ENCODE measurements at regions not wholly inside any gene's neighbourhood (a gene's known extent, or its start where the extent isn't known, plus 50 kb on each side); places are given as distances from the start of the nearest gene placed in this dataset.
"Not testable (repeated sequence)": the region's sequence is repeated elsewhere in the genome, so short reads cannot be mapped to it uniquely, and the experiment has no call there.

DNA sequence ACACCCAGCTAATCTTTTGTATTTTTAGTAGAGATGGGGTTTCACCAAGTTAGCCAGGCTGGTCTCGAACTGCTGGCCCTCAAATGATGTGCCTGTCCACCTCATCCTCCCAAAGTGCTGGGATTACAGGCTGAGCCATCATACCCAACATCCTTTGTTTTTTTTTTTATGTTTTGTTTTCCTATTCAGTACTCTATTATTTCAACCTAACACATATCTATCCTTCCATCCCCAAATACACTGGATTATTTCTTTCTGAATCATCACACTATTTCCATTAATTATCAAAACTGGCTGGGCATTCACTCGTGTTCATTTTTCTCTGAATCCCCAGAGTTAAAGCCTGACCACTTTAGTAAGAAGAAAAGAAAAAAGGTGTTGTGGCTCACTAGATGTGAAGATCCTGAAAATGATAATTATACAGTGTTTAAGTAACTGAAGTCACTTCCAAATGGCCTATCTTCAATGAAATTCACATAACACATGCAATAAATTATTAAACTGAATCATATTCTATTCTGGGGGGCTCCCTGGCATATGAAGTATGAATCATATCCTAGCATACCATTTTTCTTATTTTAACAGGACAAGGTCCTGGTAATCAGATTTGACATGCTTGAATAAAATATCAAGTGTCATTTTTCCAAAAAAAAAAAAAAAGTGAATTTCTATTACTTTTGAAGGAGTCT, 1754.2 kb downstream of the BRINP3 start:
- no peak overlapping the region for H3K4me3 ChIP-seq (ENCODE audit: low read depth, low read length)
- TF ChIP-seq, protein P1, sequence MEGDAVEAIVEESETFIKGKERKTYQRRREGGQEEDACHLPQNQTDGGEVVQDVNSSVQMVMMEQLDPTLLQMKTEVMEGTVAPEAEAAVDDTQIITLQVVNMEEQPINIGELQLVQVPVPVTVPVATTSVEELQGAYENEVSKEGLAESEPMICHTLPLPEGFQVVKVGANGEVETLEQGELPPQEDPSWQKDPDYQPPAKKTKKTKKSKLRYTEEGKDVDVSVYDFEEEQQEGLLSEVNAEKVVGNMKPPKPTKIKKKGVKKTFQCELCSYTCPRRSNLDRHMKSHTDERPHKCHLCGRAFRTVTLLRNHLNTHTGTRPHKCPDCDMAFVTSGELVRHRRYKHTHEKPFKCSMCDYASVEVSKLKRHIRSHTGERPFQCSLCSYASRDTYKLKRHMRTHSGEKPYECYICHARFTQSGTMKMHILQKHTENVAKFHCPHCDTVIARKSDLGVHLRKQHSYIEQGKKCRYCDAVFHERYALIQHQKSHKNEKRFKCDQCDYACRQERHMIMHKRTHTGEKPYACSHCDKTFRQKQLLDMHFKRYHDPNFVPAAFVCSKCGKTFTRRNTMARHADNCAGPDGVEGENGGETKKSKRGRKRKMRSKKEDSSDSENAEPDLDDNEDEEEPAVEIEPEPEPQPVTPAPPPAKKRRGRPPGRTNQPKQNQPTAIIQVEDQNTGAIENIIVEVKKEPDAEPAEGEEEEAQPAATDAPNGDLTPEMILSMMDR (IDR thresholded peaks at IDR 0.05; ENCODE audit: borderline replicate concordance, insufficient read depth, low read depth, low read length) = no peak

GRCh38 chr1:188729039-188729438, 1748.6 kb downstream of the BRINP3 start:
- no peak overlapping the region for H3K4me3 ChIP-seq (ENCODE audit: low read depth, low read length)
- TF ChIP-seq, protein P1 (IDR thresholded peaks at IDR 0.05; ENCODE audit: borderline replicate concordance, insufficient read depth, low read depth, low read length) = no peak

DNA sequence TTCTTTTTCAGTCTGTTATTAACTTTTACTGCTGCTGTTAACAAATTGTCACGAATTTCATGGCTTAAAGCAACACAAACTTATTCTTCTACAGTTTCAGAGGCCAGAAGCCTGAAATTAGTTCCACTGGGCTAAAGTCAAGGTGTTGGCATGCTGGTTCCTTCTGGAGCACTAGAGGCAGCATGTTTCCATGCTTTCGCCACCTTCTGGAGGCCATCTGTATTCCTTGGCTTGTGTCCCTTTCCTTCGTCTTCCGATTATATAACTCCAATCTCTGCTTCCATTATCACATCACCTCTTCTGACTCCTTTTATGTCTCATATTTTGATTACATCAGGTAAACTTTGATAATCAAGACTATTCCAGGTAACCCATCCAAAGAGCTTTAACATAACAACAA, 1742.1 kb downstream of the BRINP3 start:
- TF ChIP-seq, protein P1 (IDR thresholded peaks at IDR 0.05; ENCODE audit: borderline replicate concordance, insufficient read depth, low read depth, low read length) = no peak
- no peak overlapping the region for H3K4me3 ChIP-seq (ENCODE audit: low read depth, low read length)

- not testable (repeated sequence) for H3K4me3 ChIP-seq (ENCODE audit: low read depth, low read length)
Measured at GRCh38 chr1:188749275-188749674, 1728.4 kb downstream of the BRINP3 start.

DNA sequence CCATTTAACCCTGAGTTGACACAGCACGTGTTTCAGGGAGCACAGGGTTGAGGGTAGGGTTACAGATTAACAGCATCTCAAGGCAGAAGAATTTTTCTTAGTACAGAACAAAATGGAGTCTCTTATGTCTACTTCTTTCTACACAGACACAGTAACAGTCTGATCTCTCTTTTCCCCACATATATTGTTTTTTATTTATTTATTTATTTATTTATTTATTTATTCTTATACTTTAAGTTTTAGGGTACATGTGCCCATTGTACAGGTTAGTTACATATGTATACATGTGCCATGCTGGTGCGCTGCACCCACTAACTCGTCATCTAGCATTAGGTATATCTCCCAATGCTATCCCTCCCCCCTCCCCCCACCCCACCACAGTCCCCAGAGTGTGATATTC, 1725.6 kb downstream of the BRINP3 start:
- not testable (repeated sequence) for H3K4me3 ChIP-seq (ENCODE audit: low read depth, low read length)

- not testable (repeated sequence) for H3K4me3 ChIP-seq (ENCODE audit: low read depth, low read length)
Measured at GRCh38 chr1:188757747-188758146, 1719.9 kb downstream of the BRINP3 start.

- TF ChIP-seq, protein P1 (IDR thresholded peaks at IDR 0.05; ENCODE audit: borderline replicate concordance, insufficient read depth, low read depth, low read length) = no peak
Measured at GRCh38 chr1:188761226-188761625, 1716.4 kb downstream of the BRINP3 start.

GRCh38 chr1:188762166-188762743, 1715.4 kb downstream of the BRINP3 start:
- TF ChIP-seq, protein P1 (IDR thresholded peaks at IDR 0.05; ENCODE audit: borderline replicate concordance, insufficient read depth, low read depth, low read length) = no peak

More at GRCh38 chr1:188761226-188761625, 1716.4 kb downstream of the BRINP3 start:
- H3K4me3 ChIP-seq (ENCODE audit: low read depth, low read length) = no peak overlapping the region

GRCh38 chr1:188763541-188763940, 1714.1 kb downstream of the BRINP3 start:
- TF ChIP-seq, protein P1 (IDR thresholded peaks at IDR 0.05; ENCODE audit: borderline replicate concordance, insufficient read depth, low read depth, low read length) = no peak
- no peak overlapping the region for H3K4me3 ChIP-seq (ENCODE audit: low read depth, low read length)

More at GRCh38 chr1:188762166-188762743, 1715.4 kb downstream of the BRINP3 start:
- H3K4me3 ChIP-seq (ENCODE audit: low read depth, low read length) = no peak overlapping the region

All from GM12875 (cell line).